ENCODE measurements at regions not wholly inside any gene's neighbourhood (a gene's known extent, or its start where the extent isn't known, plus 50 kb on each side); places are given as distances from the start of the nearest gene placed in this dataset.

- Histone ChIP-seq H3K27ac (ENCODE audit: low read depth, low read length) (no peak overlapping the region), H3K27me3 (ENCODE audit: insufficient read depth, low read length, poor library complexity) (no peaks in the 10 kb centered on the region), H3K4ac (ENCODE audit: low read depth, low read length) (peak overlapping the region; percentile 64), H3K4me2 (ENCODE audit: low read length) (no peak overlapping the region), H3K23ac (ENCODE audit: low read length) (no peak overlapping the region), H3K4me1 (ENCODE audit: control insufficient read depth, low read depth, low read length) (peaks cover 10% of the 10 kb centered on the region), H3K4me3 (ENCODE audit: low read length) (no peak overlapping the region), H2AK5ac (ENCODE audit: low read length) (no peak overlapping the region), H3K56ac (ENCODE audit: low read length) (peak overlapping the region; percentile 73), H3K36me3 (ENCODE audit: control insufficient read depth, insufficient read depth, low read length) (peaks cover 2% of the 10 kb centered on the region), H3K18ac (ENCODE audit: low read length) (peak overlapping the region; percentile 92), H2BK15ac (replicated peaks; ENCODE audit: low read depth) (peak overlapping the region; percentile 57), H4K5ac (ENCODE audit: low read length) (no peak overlapping the region), H3K79me1 (ENCODE audit: low read length) (peaks cover 11% of the 10 kb centered on the region), H4K8ac (ENCODE audit: low read depth, low read length) (no peak overlapping the region), H2BK120ac (ENCODE audit: low read depth, low read length) (peak overlapping the region; percentile 73), H3K9ac (ENCODE audit: low read length) (peak overlapping the region; percentile 11), H2BK5ac (ENCODE audit: low read length) (no peak overlapping the region), H3K79me2 (ENCODE audit: control insufficient read depth, insufficient read depth, low read length) (peaks cover 29% of the 10 kb centered on the region)
- no peak for DNase-seq
- WGBS (ENCODE audit: extremely low coverage, insufficient coverage, low lambda C conversion rate): no CpG with 5 or more reads among the region's 5 CpGs
Measured at GRCh38 chr2:64258566-64258965, 114.3 kb upstream of the PELI1 start.

GRCh38 chr2:64259312-64259711, 115.1 kb upstream of the PELI1 start:
- Histone ChIP-seq H3K56ac (ENCODE audit: low read length) (no peak overlapping the region), H3K18ac (ENCODE audit: low read length) (peak overlapping the region; percentile 78), H3K27ac (ENCODE audit: low read depth, low read length) (no peak overlapping the region), H2BK5ac (ENCODE audit: low read length) (no peak overlapping the region), H3K4me2 (ENCODE audit: low read length) (no peak overlapping the region), H3K4me3 (ENCODE audit: low read length) (no peak overlapping the region), H3K79me1 (ENCODE audit: low read length) (peaks cover 11% of the 10 kb centered on the region), H3K4ac (ENCODE audit: low read depth, low read length) (peak overlapping the region; percentile 59), H4K8ac (ENCODE audit: low read depth, low read length) (no peak overlapping the region), H4K5ac (ENCODE audit: low read length) (no peak overlapping the region), H3K79me2 (ENCODE audit: control insufficient read depth, insufficient read depth, low read length) (peaks cover 29% of the 10 kb centered on the region), H3K23ac (ENCODE audit: low read length) (no peak overlapping the region), H3K9ac (ENCODE audit: low read length) (no peak overlapping the region), H2BK15ac (replicated peaks; ENCODE audit: low read depth) (no peak overlapping the region), H2BK120ac (ENCODE audit: low read depth, low read length) (no peak overlapping the region), H3K4me1 (ENCODE audit: control insufficient read depth, low read depth, low read length) (peaks cover 10% of the 10 kb centered on the region), H3K27me3 (ENCODE audit: insufficient read depth, low read length, poor library complexity) (no peaks in the 10 kb centered on the region), H2AK5ac (ENCODE audit: low read length) (peak overlapping the region; percentile 19), H3K36me3 (ENCODE audit: control insufficient read depth, insufficient read depth, low read length) (peaks cover 2% of the 10 kb centered on the region)
- no CpG with 5 or more reads among the region's 2 CpGs for WGBS (ENCODE audit: extremely low coverage, insufficient coverage, low lambda C conversion rate)
- no peak for DNase-seq

DNA sequence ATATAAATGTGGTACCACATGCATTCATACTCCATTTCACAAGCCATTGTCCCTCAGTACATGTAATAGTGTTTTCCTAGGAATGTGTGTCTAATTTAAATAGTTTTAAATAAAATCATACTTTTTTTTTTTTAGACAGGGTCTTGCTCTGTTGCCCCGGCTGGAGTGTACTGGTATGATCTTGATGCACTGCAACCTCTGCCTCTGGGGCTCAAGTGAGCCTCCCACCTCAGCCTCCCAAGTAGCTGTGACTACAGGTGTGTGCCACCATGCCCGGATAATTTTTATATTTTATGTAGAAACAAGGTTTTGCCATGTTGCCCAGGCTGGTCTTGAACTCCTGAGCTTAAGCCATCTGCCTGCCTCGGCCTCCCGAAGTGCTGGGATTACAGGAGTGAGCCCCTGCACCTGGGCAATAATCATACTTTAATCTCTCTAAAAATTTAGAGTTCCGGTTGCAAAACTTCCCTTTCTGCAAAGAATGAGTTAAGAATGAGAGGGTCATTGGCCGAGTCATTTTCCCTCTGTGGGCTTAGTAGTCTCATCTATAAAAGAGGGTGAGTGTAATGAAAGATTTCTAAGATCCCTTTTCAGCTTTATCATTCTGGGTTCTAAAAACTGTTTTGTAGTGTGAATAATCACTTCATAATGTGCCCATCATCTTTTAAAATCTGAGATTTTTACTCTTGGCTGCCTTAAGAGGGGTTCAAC, 116.0 kb upstream of the PELI1 start:
- Histone ChIP-seq H2BK15ac (replicated peaks; ENCODE audit: low read depth) (no peak overlapping the region), H4K5ac (ENCODE audit: low read length) (no peak overlapping the region), H3K4ac (ENCODE audit: low read depth, low read length) (no peak overlapping the region), H3K9ac (ENCODE audit: low read length) (no peak overlapping the region), H2BK5ac (ENCODE audit: low read length) (no peak overlapping the region), H3K79me1 (ENCODE audit: low read length) (peaks cover 13% of the 10 kb centered on the region), H3K27ac (ENCODE audit: low read depth, low read length) (no peak overlapping the region), H3K27me3 (ENCODE audit: insufficient read depth, low read length, poor library complexity) (no peaks in the 10 kb centered on the region), H3K4me1 (ENCODE audit: control insufficient read depth, low read depth, low read length) (peaks cover 10% of the 10 kb centered on the region), H3K4me2 (ENCODE audit: low read length) (no peak overlapping the region), H3K18ac (ENCODE audit: low read length) (no peak overlapping the region), H2BK120ac (ENCODE audit: low read depth, low read length) (no peak overlapping the region), H3K79me2 (ENCODE audit: control insufficient read depth, insufficient read depth, low read length) (peaks cover 29% of the 10 kb centered on the region), H2AK5ac (ENCODE audit: low read length) (no peak overlapping the region), H3K36me3 (ENCODE audit: control insufficient read depth, insufficient read depth, low read length) (peaks cover 2% of the 10 kb centered on the region), H3K56ac (ENCODE audit: low read length) (no peak overlapping the region), H4K8ac (ENCODE audit: low read depth, low read length) (no peak overlapping the region), H3K23ac (ENCODE audit: low read length) (no peak overlapping the region), H3K4me3 (ENCODE audit: low read length) (no peak overlapping the region)
- no CpG with 5 or more reads among the region's 6 CpGs for WGBS (ENCODE audit: extremely low coverage, insufficient coverage, low lambda C conversion rate)
- no peak for DNase-seq

DNA sequence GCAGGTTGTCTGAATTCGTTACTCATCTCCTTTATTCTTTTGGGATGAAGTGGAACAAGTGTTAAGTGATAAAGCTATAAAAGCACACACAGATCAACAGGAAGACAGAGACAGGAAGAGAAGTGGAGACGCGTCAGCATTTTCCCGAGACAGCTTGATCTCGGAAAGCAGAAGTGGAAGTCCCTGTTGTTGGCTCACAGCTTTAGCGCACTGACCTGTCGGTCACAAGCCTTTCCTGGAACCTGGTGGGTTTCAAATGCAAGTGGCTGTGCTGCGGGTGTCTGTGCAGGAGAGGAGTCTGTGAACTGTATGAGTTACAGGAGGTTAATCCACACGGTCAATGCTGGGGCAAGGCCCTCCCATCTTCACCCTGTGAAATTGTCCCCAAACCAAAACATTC, 116.6 kb upstream of the PELI1 start:
- peaks cover 10% of the 10 kb centered on the region for H3K4me1 ChIP-seq (ENCODE audit: control insufficient read depth, low read depth, low read length)
- H3K9ac ChIP-seq (ENCODE audit: low read length): no peak overlapping the region
- peaks cover 2% of the 10 kb centered on the region for H3K36me3 ChIP-seq (ENCODE audit: control insufficient read depth, insufficient read depth, low read length)
- no peaks in the 10 kb centered on the region for H3K27me3 ChIP-seq (ENCODE audit: insufficient read depth, low read length, poor library complexity)
- no peak overlapping the region for H3K27ac ChIP-seq (ENCODE audit: low read depth, low read length)
- no peak overlapping the region for H2AK5ac ChIP-seq (ENCODE audit: low read length)
- no peak overlapping the region for H4K5ac ChIP-seq (ENCODE audit: low read length)
- no peak overlapping the region for H3K23ac ChIP-seq (ENCODE audit: low read length)
- H3K4me2 ChIP-seq (ENCODE audit: low read length): no peak overlapping the region
- H2BK15ac ChIP-seq (replicated peaks; ENCODE audit: low read depth): no peak overlapping the region
- no CpG with 5 or more reads among the region's 9 CpGs for WGBS (ENCODE audit: extremely low coverage, insufficient coverage, low lambda C conversion rate)
- H3K18ac ChIP-seq (ENCODE audit: low read length): no peak overlapping the region
- DNase-seq: no peak
- H3K56ac ChIP-seq (ENCODE audit: low read length): peak overlapping the region; percentile 31
- H3K4me3 ChIP-seq (ENCODE audit: low read length): no peak overlapping the region
- H2BK5ac ChIP-seq (ENCODE audit: low read length): no peak overlapping the region
- peaks cover 29% of the 10 kb centered on the region for H3K79me2 ChIP-seq (ENCODE audit: control insufficient read depth, insufficient read depth, low read length)
- H2BK120ac ChIP-seq (ENCODE audit: low read depth, low read length): no peak overlapping the region
- no peak overlapping the region for H3K4ac ChIP-seq (ENCODE audit: low read depth, low read length)
- H4K8ac ChIP-seq (ENCODE audit: low read depth, low read length): no peak overlapping the region
- peaks cover 15% of the 10 kb centered on the region for H3K79me1 ChIP-seq (ENCODE audit: low read length)

DNA sequence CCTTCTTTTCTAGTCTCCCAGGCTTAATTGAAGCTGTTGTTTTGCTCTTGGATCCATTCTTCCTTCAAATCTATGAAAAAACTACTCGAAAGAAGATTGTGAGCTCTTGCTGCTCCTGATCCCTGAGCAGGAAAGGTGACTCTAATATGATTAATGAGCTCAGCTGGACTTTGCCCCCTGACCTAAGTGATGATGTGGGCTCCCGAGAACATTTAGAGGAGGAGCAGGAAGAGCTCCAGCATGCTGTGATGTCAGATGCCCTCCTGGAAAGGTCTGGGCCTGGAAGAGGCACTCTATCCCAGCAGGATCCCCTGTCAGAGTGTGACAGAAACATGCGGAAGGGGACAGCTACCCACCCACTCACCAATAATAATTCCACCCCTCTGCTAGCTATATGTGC, 117.9 kb upstream of the PELI1 start:
- Histone ChIP-seq H3K79me1 (ENCODE audit: low read length) (peaks cover 15% of the 10 kb centered on the region), H3K27ac (ENCODE audit: low read depth, low read length) (no peak overlapping the region), H2BK120ac (ENCODE audit: low read depth, low read length) (no peak overlapping the region), H3K4me3 (ENCODE audit: low read length) (no peak overlapping the region), H3K4ac (ENCODE audit: low read depth, low read length) (no peak overlapping the region), H2BK15ac (replicated peaks; ENCODE audit: low read depth) (no peak overlapping the region), H4K8ac (ENCODE audit: low read depth, low read length) (no peak overlapping the region), H2AK5ac (ENCODE audit: low read length) (no peak overlapping the region), H3K36me3 (ENCODE audit: control insufficient read depth, insufficient read depth, low read length) (peaks cover 2% of the 10 kb centered on the region), H3K9ac (ENCODE audit: low read length) (no peak overlapping the region), H3K23ac (ENCODE audit: low read length) (no peak overlapping the region), H3K27me3 (ENCODE audit: insufficient read depth, low read length, poor library complexity) (no peaks in the 10 kb centered on the region), H2BK5ac (ENCODE audit: low read length) (peak overlapping the region; percentile 29), H3K4me2 (ENCODE audit: low read length) (no peak overlapping the region), H3K56ac (ENCODE audit: low read length) (no peak overlapping the region), H4K5ac (ENCODE audit: low read length) (no peak overlapping the region), H3K18ac (ENCODE audit: low read length) (no peak overlapping the region), H3K79me2 (ENCODE audit: control insufficient read depth, insufficient read depth, low read length) (peaks cover 27% of the 10 kb centered on the region), H3K4me1 (ENCODE audit: control insufficient read depth, low read depth, low read length) (peaks cover 13% of the 10 kb centered on the region)
- DNase-seq: no peak
- no CpG with 5 or more reads among the region's 3 CpGs for WGBS (ENCODE audit: extremely low coverage, insufficient coverage, low lambda C conversion rate)

- H3K4me1 ChIP-seq (ENCODE audit: control insufficient read depth, low read depth, low read length): peaks cover 18% of the 10 kb centered on the region
- peak overlapping the region; percentile 9 for H2BK5ac ChIP-seq (ENCODE audit: low read length)
- peak overlapping the region; percentile 14 for H2AK5ac ChIP-seq (ENCODE audit: low read length)
- no peak overlapping the region for H3K56ac ChIP-seq (ENCODE audit: low read length)
- WGBS (ENCODE audit: extremely low coverage, insufficient coverage, low lambda C conversion rate): no CpG with 5 or more reads among the region's 3 CpGs
- H4K8ac ChIP-seq (ENCODE audit: low read depth, low read length): no peak overlapping the region
- no peak overlapping the region for H3K4me3 ChIP-seq (ENCODE audit: low read length)
- peaks cover 15% of the 10 kb centered on the region for H3K79me1 ChIP-seq (ENCODE audit: low read length)
- peaks cover 26% of the 10 kb centered on the region for H3K79me2 ChIP-seq (ENCODE audit: control insufficient read depth, insufficient read depth, low read length)
- H3K4me2 ChIP-seq (ENCODE audit: low read length): no peak overlapping the region
- H3K27me3 ChIP-seq (ENCODE audit: insufficient read depth, low read length, poor library complexity): no peaks in the 10 kb centered on the region
- H3K36me3 ChIP-seq (ENCODE audit: control insufficient read depth, insufficient read depth, low read length): peaks cover 2% of the 10 kb centered on the region
- H3K23ac ChIP-seq (ENCODE audit: low read length): no peak overlapping the region
- H3K9ac ChIP-seq (ENCODE audit: low read length): no peak overlapping the region
- no peak overlapping the region for H3K27ac ChIP-seq (ENCODE audit: low read depth, low read length)
- H3K4ac ChIP-seq (ENCODE audit: low read depth, low read length): no peak overlapping the region
- no peak overlapping the region for H4K5ac ChIP-seq (ENCODE audit: low read length)
- no peak overlapping the region for H2BK15ac ChIP-seq (replicated peaks; ENCODE audit: low read depth)
- DNase-seq: no peak
- H3K18ac ChIP-seq (ENCODE audit: low read length): no peak overlapping the region
- H2BK120ac ChIP-seq (ENCODE audit: low read depth, low read length): no peak overlapping the region
Measured at GRCh38 chr2:64262816-64263215, 118.6 kb upstream of the PELI1 start.
